H9 (cell line): ENCODE measurements at regions not wholly inside any gene's neighbourhood (a gene's known extent, or its start where the extent isn't known, plus 50 kb on each side); places are given as distances from the start of the nearest gene placed in this dataset.

Source experiments
- DNase-seq: peaks from one replicate; pipeline ENCODE4 v3.0.0-alpha.2; 2017
- H2AFZ ChIP-seq: one replicate; pipeline ENCODE4 v1.6.1; 2013; ENCODE audit warnings: mild to moderate bottlenecking, low read length, control low read depth, moderate library complexity
- H2AK5ac ChIP-seq: 2 replicates; pipeline ENCODE4 v1.6.1; 2013; ENCODE audit warnings: low read length, control low read depth, mixed read lengths; ENCODE audit not compliant: insufficient read length
- H2BK120ac ChIP-seq: one replicate; pipeline ENCODE4 v1.6.1; 2013; ENCODE audit warnings: low read depth, mild to moderate bottlenecking, low read length, control low read depth, inconsistent platforms; ENCODE audit not compliant: poor library complexity, severe bottlenecking
- H2BK12ac ChIP-seq: 2 replicates; pipeline ENCODE4 v1.6.1; 2013; ENCODE audit warnings: low read length, control low read depth, mixed read lengths, low read depth; ENCODE audit not compliant: insufficient read length
- H2BK15ac ChIP-seq: 2 replicates; pipeline ENCODE4 v1.6.1; 2013; ENCODE audit warnings: low read depth, low read length, control low read depth
- H2BK20ac ChIP-seq: one replicate; pipeline ENCODE4 v1.6.1; 2013; ENCODE audit warnings: low read depth, mild to moderate bottlenecking, low read length, control low read depth, inconsistent platforms; ENCODE audit not compliant: poor library complexity, severe bottlenecking
- H2BK5ac ChIP-seq: 2 replicates; pipeline ENCODE4 v1.6.1; 2013; ENCODE audit warnings: low read length, control low read depth, mixed read lengths; ENCODE audit not compliant: insufficient read length
- H3K14ac ChIP-seq: 2 replicates; pipeline ENCODE4 v1.6.1; 2013; ENCODE audit warnings: low read length, control low read depth; ENCODE audit not compliant: insufficient read depth
- H3K18ac ChIP-seq: 2 replicates; pipeline ENCODE4 v1.6.1; 2013; ENCODE audit warnings: low read depth, mild to moderate bottlenecking, mixed read lengths, low read length, control low read depth; ENCODE audit not compliant: insufficient read length
- H3K23ac ChIP-seq: 2 replicates; pipeline ENCODE4 v1.6.1; 2013; ENCODE audit warnings: low read length, control low read depth, mixed read lengths, low read depth; ENCODE audit not compliant: insufficient read length
- H3K23me2 ChIP-seq: 2 replicates; pipeline ENCODE4 v1.6.1; 2013; ENCODE audit warnings: low read depth, mild to moderate bottlenecking, mixed read lengths, low read length, control low read depth; ENCODE audit not compliant: insufficient read length, poor library complexity, severe bottlenecking
- H3K27ac ChIP-seq: 2 replicates; pipeline ENCODE4 v1.5.1; 2013; ENCODE audit warnings: low read length, control low read depth, mixed read lengths, low read depth; ENCODE audit not compliant: insufficient read length
- H3K27me3 ChIP-seq: 2 replicates; pipeline ENCODE4 v1.6.1; 2013; ENCODE audit warnings: low read length, control low read depth, inconsistent platforms; ENCODE audit not compliant: insufficient read depth
- H3K4ac ChIP-seq: 2 replicates; pipeline ENCODE4 v1.6.1; 2013; ENCODE audit warnings: low read depth, mild to moderate bottlenecking, control low read depth, inconsistent platforms, low read length, moderate library complexity
- H3K4me1 ChIP-seq: 2 replicates; pipeline ENCODE4 v1.6.1; 2013; ENCODE audit warnings: low read length, control low read depth, inconsistent platforms; ENCODE audit not compliant: insufficient read depth
- H3K4me2 ChIP-seq: 2 replicates; pipeline ENCODE4 v1.6.1; 2013; ENCODE audit warnings: low read length, control low read depth, mixed read lengths; ENCODE audit not compliant: insufficient read length, insufficient read depth
- H3K56ac ChIP-seq: 2 replicates; pipeline ENCODE4 v1.6.1; 2013; ENCODE audit warnings: low read depth, mild to moderate bottlenecking, mixed read lengths, low read length, control low read depth; ENCODE audit not compliant: insufficient read length
- H3K79me1 ChIP-seq: 2 replicates; pipeline ENCODE4 v1.6.1; 2013; ENCODE audit warnings: low read depth, mild to moderate bottlenecking, moderate library complexity, low read length, control low read depth, inconsistent platforms; ENCODE audit not compliant: insufficient read depth, poor library complexity, severe bottlenecking
- H3K79me2 ChIP-seq: 2 replicates; pipeline ENCODE4 v1.6.1; 2013; ENCODE audit warnings: low read length, control low read depth, inconsistent platforms; ENCODE audit not compliant: insufficient read depth
- H3K9ac ChIP-seq: 2 replicates; pipeline ENCODE4 v1.6.1; 2013; ENCODE audit warnings: low read length, control low read depth, mixed read lengths; ENCODE audit not compliant: insufficient read length; ENCODE audit errors: extremely low read depth
- H3K9me3 ChIP-seq: one replicate; pipeline ENCODE4 v1.6.1; 2013; ENCODE audit warnings: low read depth, low read length, inconsistent platforms; ENCODE audit not compliant: control insufficient read depth
- H3T11ph ChIP-seq: one replicate; pipeline ENCODE4 v1.6.1; 2013; ENCODE audit warnings: mild to moderate bottlenecking, low read length, control low read depth, inconsistent platforms
- H4K20me1 ChIP-seq: one replicate; pipeline ENCODE4 v1.6.1; 2013; ENCODE audit not compliant: control insufficient read depth, insufficient read length, insufficient read depth
- H4K5ac ChIP-seq: 2 replicates; pipeline ENCODE4 v1.6.1; 2013; ENCODE audit warnings: low read depth, mild to moderate bottlenecking, mixed read lengths, low read length, control low read depth; ENCODE audit not compliant: insufficient read length
- H4K8ac ChIP-seq: replicated peaks from 2 replicates; pipeline ENCODE4 v1.6.1; 2013; ENCODE audit warnings: low read length, control low read depth, mixed read lengths, low read depth; ENCODE audit not compliant: insufficient read length
- H4K91ac ChIP-seq: 2 replicates; pipeline ENCODE4 v1.6.1; 2013; ENCODE audit warnings: low read depth, mild to moderate bottlenecking, moderate library complexity, mixed read lengths, low read length, control low read depth; ENCODE audit not compliant: insufficient read length
- H3K27ac Mint-ChIP-seq, 3 experiments: 2 replicates in 2 of 3; 3 replicates in 1 of 3; pipeline ENCODE4 v1.8.0; 2020 to 2021; ENCODE audit warnings: mixed read lengths in 3 of 3, mild to moderate bottlenecking in 1 of 3, moderate library complexity in 1 of 3
- H3K27me3 Mint-ChIP-seq: 2 replicates; pipeline ENCODE4 v1.8.0; 2021; ENCODE audit warnings: low read depth, mild to moderate bottlenecking, moderate library complexity, mixed read lengths
- H3K36me3 Mint-ChIP-seq, 3 experiments: 2 replicates in 2 of 3; 3 replicates in 1 of 3; pipeline ENCODE4 v1.8.0; 2020 to 2021; ENCODE audit warnings: low read depth in 3 of 3, mixed read lengths in 3 of 3; ENCODE audit not compliant: insufficient read depth in 1 of 3
- H3K4me1 Mint-ChIP-seq, 2 experiments: 2 replicates each; pipeline ENCODE4 v1.8.0; 2020; ENCODE audit warnings: mixed read lengths in 2 of 2
- H3K4me3 Mint-ChIP-seq, 2 experiments: 2 replicates in 1 of 2; 3 replicates in 1 of 2; pipeline ENCODE4 v1.8.0; 2020 to 2021; ENCODE audit warnings: mild to moderate bottlenecking in 2 of 2, mixed read lengths in 2 of 2, moderate library complexity in 1 of 2
- H3K9me3 Mint-ChIP-seq, 2 experiments: 2 replicates in 1 of 2; 3 replicates in 1 of 2; pipeline ENCODE4 v1.8.0; 2020; ENCODE audit warnings: mild to moderate bottlenecking in 2 of 2, mixed read lengths in 2 of 2, moderate library complexity in 1 of 2
- WGBS: extraction: QIAGEN DNeasy Blood & Tissue Kit; methylation state at CpG from one replicate; pipeline ENCODE4 v1.1.7; 2013; ENCODE audit warnings: missing lambda C conversion rate, low lambda C conversion rate, mixed read lengths; ENCODE audit not compliant: insufficient read length; ENCODE audit errors: extremely low coverage; 5-methylcytosine and 5-hydroxymethylcytosine counted together
- TF ChIP-seq, protein P1 (sequence below): fragments of 200-600 bp; sonication (generic); conservative IDR thresholded peaks from 3 replicates; pipeline ENCODE4 v1.8.0; 2021; ENCODE audit warnings: antibody characterized with exemption, mild to moderate bottlenecking

DNA sequence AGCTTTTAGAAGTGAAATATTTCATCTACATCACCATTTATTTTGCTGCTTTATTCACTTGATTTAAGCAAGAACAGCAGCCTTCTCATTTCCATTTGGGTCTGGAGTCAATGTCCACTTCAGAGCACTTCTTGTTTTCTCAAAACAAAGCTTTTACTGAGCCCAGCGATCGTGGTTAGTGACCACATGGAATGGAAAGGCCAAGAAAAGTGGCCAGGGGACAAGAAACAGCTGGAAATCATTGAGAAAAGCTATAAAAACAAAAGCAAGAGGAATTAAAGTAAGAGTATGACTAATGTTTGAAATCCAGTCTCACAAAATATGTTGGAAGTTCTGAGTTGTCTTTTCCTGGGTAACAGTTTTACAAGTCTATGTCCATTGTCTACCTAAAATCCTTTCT, 328.4 kb upstream of the INTU start:
- Histone ChIP-seq H4K20me1 (no peaks in the 10 kb centered on the region), H3K4me2 (no peak overlapping the region), H4K5ac (no peak overlapping the region), H3K4ac (no peak overlapping the region), H3K79me2 (no peaks in the 10 kb centered on the region), H3K79me1 (no peaks in the 10 kb centered on the region), H2BK15ac (no peak overlapping the region), H3K18ac (no peak overlapping the region), H3K27me3 (no peaks in the 10 kb centered on the region), H2BK120ac (no peak overlapping the region), H3K4me1 (no peaks in the 10 kb centered on the region), H2BK5ac (no peak overlapping the region), H4K91ac (no peak overlapping the region), H3K27ac (no peak overlapping the region), H2BK20ac (no peak overlapping the region), H3K14ac (no peak overlapping the region), H2BK12ac (no peak overlapping the region), H3K9me3 (no peaks in the 10 kb centered on the region), H3K23ac (no peak overlapping the region), H3K56ac (no peak overlapping the region), H4K8ac (no peak overlapping the region), H2AK5ac (no peak overlapping the region), H3K9ac (no peak overlapping the region), H3T11ph (no peak overlapping the region), H2AFZ (no peak overlapping the region), H3K23me2 (no peaks in the 10 kb centered on the region)
- Mint-ChIP-seq H3K4me3 (no peak overlapping the region), H3K27me3 (no peaks in the 10 kb centered on the region), H3K4me1 (peaks cover 1% of the 10 kb centered on the region in 2 experiments), H3K9me3 (peaks cover 15 to 19% of the 10 kb centered on the region in 2 experiments), H3K36me3 (peaks cover 7 to 20% (median 8%) of the 10 kb centered on the region in 3 experiments; a peak in 6 of 7 replicates), H3K27ac (no peak overlapping the region)
- no CpG with 5 or more reads among the region's 2 CpGs for WGBS
- DNase-seq = no peak
- TF ChIP-seq, protein P1, sequence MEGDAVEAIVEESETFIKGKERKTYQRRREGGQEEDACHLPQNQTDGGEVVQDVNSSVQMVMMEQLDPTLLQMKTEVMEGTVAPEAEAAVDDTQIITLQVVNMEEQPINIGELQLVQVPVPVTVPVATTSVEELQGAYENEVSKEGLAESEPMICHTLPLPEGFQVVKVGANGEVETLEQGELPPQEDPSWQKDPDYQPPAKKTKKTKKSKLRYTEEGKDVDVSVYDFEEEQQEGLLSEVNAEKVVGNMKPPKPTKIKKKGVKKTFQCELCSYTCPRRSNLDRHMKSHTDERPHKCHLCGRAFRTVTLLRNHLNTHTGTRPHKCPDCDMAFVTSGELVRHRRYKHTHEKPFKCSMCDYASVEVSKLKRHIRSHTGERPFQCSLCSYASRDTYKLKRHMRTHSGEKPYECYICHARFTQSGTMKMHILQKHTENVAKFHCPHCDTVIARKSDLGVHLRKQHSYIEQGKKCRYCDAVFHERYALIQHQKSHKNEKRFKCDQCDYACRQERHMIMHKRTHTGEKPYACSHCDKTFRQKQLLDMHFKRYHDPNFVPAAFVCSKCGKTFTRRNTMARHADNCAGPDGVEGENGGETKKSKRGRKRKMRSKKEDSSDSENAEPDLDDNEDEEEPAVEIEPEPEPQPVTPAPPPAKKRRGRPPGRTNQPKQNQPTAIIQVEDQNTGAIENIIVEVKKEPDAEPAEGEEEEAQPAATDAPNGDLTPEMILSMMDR = no peak
